A673 (cell line): ENCODE measurements at regions not wholly inside any gene's neighbourhood (a gene's known extent, or its start where the extent isn't known, plus 50 kb on each side); places are given as distances from the start of the nearest gene placed in this dataset.

Source experiments
- BruUV-seq: library from RNA; stranded (reverse); fragments of 400-500 nt; replicated peaks from 2 replicates; lab custom pipeline; 2021; lab: Mats Ljungman, UMichigan
- CTCF ChIA-PET: fragments of 300-600 bp; sonication (Branson Sonifier 250); formaldehyde crosslinking; loops from one replicate; lab custom pipeline; 2022; ENCODE audit warnings: antibody characterized with exemption; lab: Charles Lee
- POLR2A ChIA-PET: fragments of 300-600 bp; sonication (Branson Sonifier 250); formaldehyde crosslinking; loops from one replicate; lab custom pipeline; 2022; ENCODE audit warnings: antibody characterized with exemption; ENCODE audit not compliant: low non-redundant PET; lab: Charles Lee
- DNase-seq: peaks from one replicate; pipeline ENCODE4 v3.0.0-alpha.2; 2015; ENCODE audit warnings: low spot score
- H3K27ac ChIP-seq: fragments of 200-600 bp; sonication (generic); 2 replicates; pipeline ENCODE4 v1.5.1; 2016; ENCODE audit warnings: mixed run types, low read depth, mild to moderate bottlenecking, mixed read lengths, antibody characterized with exemption, low read length; ENCODE audit not compliant: poor library complexity, severe bottlenecking
- H3K27me3 ChIP-seq: fragments of 200-600 bp; sonication (generic); replicated peaks from 2 replicates; pipeline ENCODE4 v1.6.1; 2017; ENCODE audit warnings: mixed run types, low read depth, mild to moderate bottlenecking, mixed read lengths, antibody characterized with exemption, low read length; ENCODE audit not compliant: insufficient read depth, poor library complexity
- H3K36me3 ChIP-seq: fragments of 200-600 bp; sonication (generic); 2 replicates; pipeline ENCODE4 v1.6.1; 2016; ENCODE audit warnings: mixed run types, mild to moderate bottlenecking, mixed read lengths, antibody characterized with exemption, low read length; ENCODE audit not compliant: insufficient read depth, poor library complexity, severe bottlenecking
- H3K4me1 ChIP-seq: fragments of 200-600 bp; sonication (generic); 2 replicates; pipeline ENCODE4 v1.6.1; 2017; ENCODE audit warnings: mixed run types, mild to moderate bottlenecking, mixed read lengths, antibody characterized with exemption, low read length; ENCODE audit not compliant: insufficient read depth, poor library complexity, severe bottlenecking
- H3K4me3 ChIP-seq: fragments of 200-600 bp; sonication (generic); 2 replicates; pipeline ENCODE4 v1.5.1; 2016; ENCODE audit warnings: low read depth, mixed run types, mild to moderate bottlenecking, mixed read lengths, low read length; ENCODE audit not compliant: poor library complexity, severe bottlenecking
- H3K9me3 ChIP-seq: fragments of 200-600 bp; sonication (generic); 2 replicates; pipeline ENCODE4 v1.6.1; 2016; ENCODE audit warnings: mixed run types, low read depth, mild to moderate bottlenecking, mixed read lengths, antibody characterized with exemption, low read length; ENCODE audit not compliant: poor library complexity, severe bottlenecking
- EZH2 ChIP-seq: fragments of 200-600 bp; sonication (generic); IDR thresholded peaks from 2 replicates; pipeline ENCODE4 v1.6.1; 2017; ENCODE audit warnings: borderline replicate concordance, low read depth, mild to moderate bottlenecking, mixed read lengths, antibody characterized with exemption, low read length; ENCODE audit not compliant: poor library complexity, severe bottlenecking
- intact Hi-C: fragments of 100-400 bp; cut with micrococcal nuclease; formaldehyde crosslinking; loops from one replicate; pipeline ENCODE4 v1.10.0; 2022; ENCODE audit not compliant: unreplicated experiment
- TF ChIP-seq, protein P1 (sequence below): fragments of 300-800, 200-600 bp; sonication (generic); conservative IDR thresholded peaks from 2 replicates; pipeline ENCODE4 v1.5.1; 2017; ENCODE audit warnings: low read depth, mild to moderate bottlenecking, antibody characterized with exemption, low read length, moderate library complexity, mixed read lengths

DNA sequence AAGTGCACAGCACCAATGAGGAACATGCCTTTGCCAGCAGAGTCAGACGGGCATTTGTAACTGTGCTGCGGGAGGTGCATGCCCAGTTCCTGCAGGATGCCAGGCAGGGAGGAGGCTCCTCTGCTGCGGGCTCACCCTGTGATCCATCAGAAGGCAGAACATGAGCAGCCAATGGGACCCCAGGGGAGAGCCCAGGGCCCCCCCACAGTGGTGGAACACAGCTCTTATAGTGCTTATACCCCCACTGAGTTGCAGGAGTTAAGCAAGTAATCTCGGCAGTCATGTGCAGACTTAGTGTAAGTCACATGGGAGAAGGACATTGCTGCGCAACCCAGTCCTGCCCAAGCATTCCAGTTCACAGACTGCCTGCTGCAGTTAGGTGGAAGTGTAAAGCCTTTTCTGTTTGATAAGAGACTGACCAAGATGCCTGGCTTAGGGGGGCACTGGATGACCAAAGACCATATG, 120.3 kb upstream of the TMEM106B start:
- POLR2A ChIA-PET, result no interaction called here
- H3K36me3 ChIP-seq, result no peaks in the 10 kb centered on the region
- H3K9me3 ChIP-seq, result no peaks in the 10 kb centered on the region
- no peak overlapping the region for H3K4me3 ChIP-seq
- H3K4me1 ChIP-seq, result no peaks in the 10 kb centered on the region
- H3K27ac ChIP-seq, result no peak overlapping the region
- TF ChIP-seq, protein P1, sequence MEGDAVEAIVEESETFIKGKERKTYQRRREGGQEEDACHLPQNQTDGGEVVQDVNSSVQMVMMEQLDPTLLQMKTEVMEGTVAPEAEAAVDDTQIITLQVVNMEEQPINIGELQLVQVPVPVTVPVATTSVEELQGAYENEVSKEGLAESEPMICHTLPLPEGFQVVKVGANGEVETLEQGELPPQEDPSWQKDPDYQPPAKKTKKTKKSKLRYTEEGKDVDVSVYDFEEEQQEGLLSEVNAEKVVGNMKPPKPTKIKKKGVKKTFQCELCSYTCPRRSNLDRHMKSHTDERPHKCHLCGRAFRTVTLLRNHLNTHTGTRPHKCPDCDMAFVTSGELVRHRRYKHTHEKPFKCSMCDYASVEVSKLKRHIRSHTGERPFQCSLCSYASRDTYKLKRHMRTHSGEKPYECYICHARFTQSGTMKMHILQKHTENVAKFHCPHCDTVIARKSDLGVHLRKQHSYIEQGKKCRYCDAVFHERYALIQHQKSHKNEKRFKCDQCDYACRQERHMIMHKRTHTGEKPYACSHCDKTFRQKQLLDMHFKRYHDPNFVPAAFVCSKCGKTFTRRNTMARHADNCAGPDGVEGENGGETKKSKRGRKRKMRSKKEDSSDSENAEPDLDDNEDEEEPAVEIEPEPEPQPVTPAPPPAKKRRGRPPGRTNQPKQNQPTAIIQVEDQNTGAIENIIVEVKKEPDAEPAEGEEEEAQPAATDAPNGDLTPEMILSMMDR, result no peak
- no peak for TF ChIP-seq EZH2
- no TSS peak for BruUV-seq
- CTCF ChIA-PET, result no interaction called here
- H3K27me3 ChIP-seq, result no peaks in the 10 kb centered on the region
- intact Hi-C loops, result no loop called here
- DNase-seq, result no peak

DNA sequence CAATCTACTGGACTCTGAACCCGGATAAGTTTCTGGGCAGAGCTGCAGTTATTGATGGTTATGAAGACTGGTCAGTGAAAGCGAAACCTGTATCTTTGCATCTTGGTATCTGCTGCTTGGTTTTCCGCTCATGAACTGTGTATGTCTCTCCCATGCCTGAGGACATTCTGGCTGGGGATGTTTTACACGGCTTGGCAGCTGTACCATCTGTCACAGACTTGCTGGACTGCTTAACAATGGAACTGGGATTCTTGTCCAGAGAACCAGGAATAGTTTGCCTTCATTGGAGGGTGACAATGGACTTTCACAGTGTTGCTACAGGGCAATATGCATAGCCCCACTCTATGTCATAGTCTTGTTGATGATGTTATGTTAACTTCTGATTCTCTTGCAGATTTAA, 119.9 kb upstream of the TMEM106B start:
- intact Hi-C loops, result no loop called here
- Histone ChIP-seq H3K27me3 (no peaks in the 10 kb centered on the region), H3K4me3 (no peak overlapping the region), H3K4me1 (no peaks in the 10 kb centered on the region), H3K9me3 (no peaks in the 10 kb centered on the region), H3K27ac (no peak overlapping the region), H3K36me3 (no peaks in the 10 kb centered on the region)
- DNase-seq, result no peak
- BruUV-seq, result no TSS peak
- ChIA-PET POLR2A (no interaction called here), CTCF (no interaction called here)
- TF ChIP-seq, protein P1, result no peak
- no peak for TF ChIP-seq EZH2

DNA sequence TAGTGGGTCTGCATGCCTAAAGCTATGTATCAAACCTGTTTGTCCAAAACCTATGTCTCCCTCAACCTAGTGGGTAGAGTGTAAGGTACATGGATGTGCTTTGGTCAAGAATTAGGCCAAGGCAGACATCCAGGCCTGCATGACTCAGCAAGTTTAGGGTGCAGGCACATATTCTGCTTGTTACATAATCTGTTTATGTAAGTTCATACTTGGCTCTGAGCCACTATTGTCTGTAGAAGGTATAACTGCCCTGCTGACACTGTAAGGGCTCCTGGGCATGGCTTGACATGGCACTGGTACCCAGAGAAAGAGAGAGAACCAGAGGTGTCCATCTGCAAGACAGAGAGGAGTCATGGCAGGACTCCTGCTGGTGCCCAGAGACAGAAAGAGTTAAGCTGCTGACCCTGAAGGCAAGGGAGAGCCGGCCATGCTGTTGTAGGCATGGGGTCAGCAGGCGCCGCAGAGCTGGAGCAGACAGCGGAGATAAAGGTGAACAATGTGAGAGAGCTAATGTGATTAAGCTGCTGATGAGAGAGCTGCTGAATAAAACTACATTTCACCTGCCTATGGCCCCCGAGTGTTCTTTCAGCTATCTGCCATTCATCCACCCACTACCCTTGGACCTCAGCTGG, 118.5 kb upstream of the TMEM106B start:
- DNase-seq, result no peak
- no peak for TF ChIP-seq EZH2
- TF ChIP-seq, protein P1, result no peak

More for the DNA sequence above, 118.5 kb upstream of the TMEM106B start:
- no peak overlapping the region for H3K27ac ChIP-seq
- no TSS peak for BruUV-seq
- no peaks in the 10 kb centered on the region for H3K36me3 ChIP-seq
- no peaks in the 10 kb centered on the region for H3K9me3 ChIP-seq
- no peak overlapping the region for H3K4me3 ChIP-seq
- ChIA-PET CTCF (no interaction called here), POLR2A (no interaction called here)
- H3K27me3 ChIP-seq, result no peaks in the 10 kb centered on the region
- H3K4me1 ChIP-seq, result no peaks in the 10 kb centered on the region
- intact Hi-C loops, result no loop called here
